IMR-90 (cell line): ENCODE measurements at regions not wholly inside any gene's neighbourhood (a gene's known extent, or its start where the extent isn't known, plus 50 kb on each side); places are given as distances from the start of the nearest gene placed in this dataset.

Experiments used
- ATAC-seq: fragments of 200-7000 bp; cut with Tn5 transposase; 2 replicates; pipeline ENCODE4 v1.9.1; 2020; ENCODE audit warnings: low read depth, mild to moderate bottlenecking, moderate library complexity
- BruUV-seq: library from RNA; stranded (reverse); fragments of 400-500 nt; replicated peaks from 2 replicates; lab custom pipeline; 2021; lab: Mats Ljungman, UMichigan
- CTCF ChIA-PET: fragments of 300-600 bp; formaldehyde crosslinking; extraction: SDS; loops from one replicate; lab custom pipeline; 2021; ENCODE audit warnings: antibody characterized with exemption; lab: Yijun Ruan, JAX
- POLR2A ChIA-PET: fragments of 300-600 bp; sonication (Branson Sonifier 250); formaldehyde crosslinking; loops from one replicate; lab custom pipeline; 2022; ENCODE audit warnings: antibody characterized with exemption; ENCODE audit not compliant: unreplicated experiment; lab: Charles Lee
- DNase-seq: peaks from one replicate; pipeline ENCODE4 v3.0.0; 2013
- H2AFZ ChIP-seq: replicated peaks from 2 replicates; pipeline ENCODE3; 2013; ENCODE audit warnings: low read length, mild to moderate bottlenecking; ENCODE audit not compliant: poor library complexity
- H2AK5ac ChIP-seq: 2 replicates; pipeline ENCODE4 v1.6.1; 2013; ENCODE audit warnings: low read depth, low read length, inconsistent platforms
- H2AK9ac ChIP-seq: replicated peaks from 2 replicates; pipeline ENCODE3; 2013; ENCODE audit warnings: mild to moderate bottlenecking, low read depth, low read length, moderate library complexity; ENCODE audit not compliant: poor library complexity
- H2BK120ac ChIP-seq: 2 replicates; pipeline ENCODE4 v1.6.1; 2013; ENCODE audit warnings: low read depth, low read length, inconsistent platforms
- H2BK15ac ChIP-seq: 3 replicates; pipeline ENCODE4 v1.6.1; 2013; ENCODE audit warnings: low read depth, low read length, inconsistent platforms
- H2BK20ac ChIP-seq: 2 replicates; pipeline ENCODE4 v1.6.1; 2013; ENCODE audit warnings: low read depth, mild to moderate bottlenecking, inconsistent platforms, low read length, moderate library complexity
- H2BK5ac ChIP-seq: 2 replicates; pipeline ENCODE4 v1.6.1; 2013; ENCODE audit warnings: mild to moderate bottlenecking, low read depth, low read length, inconsistent platforms; ENCODE audit not compliant: poor library complexity, severe bottlenecking
- H3K14ac ChIP-seq: replicated peaks from 2 replicates; pipeline ENCODE4 v1.6.1; 2013; ENCODE audit warnings: low read depth, low read length, inconsistent platforms
- H3K18ac ChIP-seq: 2 replicates; pipeline ENCODE4 v1.6.1; 2013; ENCODE audit warnings: low read depth, low read length, control low read depth
- H3K23ac ChIP-seq: 2 replicates; pipeline ENCODE4 v1.6.1; 2013; ENCODE audit warnings: low read depth, low read length, inconsistent platforms
- H3K27ac ChIP-seq: 2 replicates; pipeline ENCODE4 v1.5.1; 2013; ENCODE audit warnings: mild to moderate bottlenecking, control low read depth, low read length; ENCODE audit not compliant: insufficient read depth
- H3K27me3 ChIP-seq: 2 replicates; pipeline ENCODE4 v1.6.1; 2013; ENCODE audit warnings: low read length; ENCODE audit not compliant: control insufficient read depth, insufficient read depth
- H3K36me3 ChIP-seq: 2 replicates; pipeline ENCODE4 v1.6.1; 2013; ENCODE audit warnings: low read length, mixed read lengths; ENCODE audit not compliant: control insufficient read depth, insufficient read depth
- H3K4ac ChIP-seq: 2 replicates; pipeline ENCODE4 v1.6.1; 2013; ENCODE audit warnings: low read depth, low read length, inconsistent platforms
- H3K4me1 ChIP-seq: 2 replicates; pipeline ENCODE4 v1.6.1; 2013; ENCODE audit warnings: low read length, mixed read lengths; ENCODE audit not compliant: control insufficient read depth, insufficient read depth
- H3K4me2 ChIP-seq: 2 replicates; pipeline ENCODE4 v1.6.1; 2013; ENCODE audit warnings: low read depth, mild to moderate bottlenecking, control low read depth, low read length, moderate library complexity
- H3K4me3 ChIP-seq: 2 replicates; pipeline ENCODE4 v1.5.1; 2013; ENCODE audit warnings: low read depth, mild to moderate bottlenecking, control low read depth, low read length, moderate library complexity; ENCODE audit not compliant: insufficient read depth
- H3K56ac ChIP-seq: 2 replicates; pipeline ENCODE4 v1.6.1; 2013; ENCODE audit warnings: low read length, inconsistent platforms; ENCODE audit not compliant: insufficient read depth; ENCODE audit errors: extremely low read depth
- H3K79me1 ChIP-seq, 2 experiments: 2 replicates each; pipeline ENCODE4 v1.6.1; 2013; ENCODE audit warnings: low read length in 2 of 2, inconsistent platforms in 1 of 2, low read depth in 1 of 2
- H3K9ac ChIP-seq: 2 replicates; pipeline ENCODE4 v1.6.1; 2013; ENCODE audit warnings: low read depth, low read length, control low read depth
- H3K9me1 ChIP-seq: 2 replicates; pipeline ENCODE4 v1.6.1; 2013; ENCODE audit warnings: low read length, inconsistent platforms; ENCODE audit not compliant: insufficient read depth
- H3K9me3 ChIP-seq: 2 replicates; pipeline ENCODE4 v1.6.1; 2013; ENCODE audit warnings: low read length; ENCODE audit not compliant: control insufficient read depth, insufficient read depth
- H4K20me1 ChIP-seq: 2 replicates; pipeline ENCODE4 v1.6.1; 2013; ENCODE audit warnings: low read length, inconsistent platforms; ENCODE audit not compliant: insufficient read depth
- H4K5ac ChIP-seq: 2 replicates; pipeline ENCODE4 v1.6.1; 2013; ENCODE audit warnings: mild to moderate bottlenecking, low read depth, low read length, control low read depth
- H4K8ac ChIP-seq, 2 experiments: 2 replicates each; pipeline ENCODE4 v1.6.1; 2013; ENCODE audit warnings: low read depth in 2 of 2, low read length in 2 of 2, control low read depth in 1 of 2, inconsistent platforms in 1 of 2
- H4K91ac ChIP-seq: 2 replicates; pipeline ENCODE4 v1.6.1; 2013; ENCODE audit warnings: low read depth, low read length, inconsistent platforms; ENCODE audit not compliant: insufficient read depth
- BHLHE40 ChIP-seq: fragments of 150-350 bp; IDR thresholded peaks from 2 replicates; pipeline ENCODE4 v1.6.1; 2016; ENCODE audit warnings: mild to moderate bottlenecking, low read depth, low read length
- FOS ChIP-seq: fragments of 150-350 bp; IDR thresholded peaks from 2 replicates; pipeline ENCODE4 v1.6.1; 2016; ENCODE audit warnings: low read depth, low read length
- MAFK ChIP-seq: IDR thresholded peaks from 2 replicates; pipeline ENCODE4 v1.6.1; 2012; ENCODE audit warnings: low read depth, low read length, improper control_type of control experiment
- MAZ ChIP-seq: IDR thresholded peaks from 2 replicates; pipeline ENCODE4 v1.6.1; 2012; ENCODE audit warnings: low read depth, mild to moderate bottlenecking, low read length, improper control_type of control experiment, moderate library complexity, borderline replicate concordance
- MXI1 ChIP-seq: IDR thresholded peaks from 2 replicates; pipeline ENCODE4 v1.6.1; 2012; ENCODE audit warnings: low read depth, mild to moderate bottlenecking, low read length, moderate library complexity, borderline replicate concordance
- NFE2L2 ChIP-seq: fragments of 150-350 bp; IDR thresholded peaks from 2 replicates; pipeline ENCODE4 v1.6.1; 2016; ENCODE audit warnings: low read depth, mild to moderate bottlenecking, low read length
- POLR2A ChIP-seq: IDR thresholded peaks from 2 replicates; pipeline ENCODE4 v1.6.1; 2012; ENCODE audit warnings: mild to moderate bottlenecking, low read depth, low read length
- RCOR1 ChIP-seq: IDR thresholded peaks from 2 replicates; pipeline ENCODE4 v1.6.1; 2012; ENCODE audit warnings: mild to moderate bottlenecking, low read length, improper control_type of control experiment; ENCODE audit not compliant: insufficient replicate concordance
- RFX5 ChIP-seq: IDR thresholded peaks from 2 replicates; pipeline ENCODE4 v1.8.0; 2012; ENCODE audit warnings: low read depth, mild to moderate bottlenecking, low read length, moderate library complexity
- SMC3 ChIP-seq: fragments of 150-350 bp; IDR thresholded peaks from 2 replicates; pipeline ENCODE4 v1.6.1; 2016; ENCODE audit warnings: low read depth, mild to moderate bottlenecking, antibody characterized with exemption, low read length, moderate library complexity
- WGBS, 2 experiments: methylation state at CpG; one replicate each; pipeline versions ENCODE4 v1.1.5 to v1.1.7; 2013; ENCODE audit warnings: missing lambda C conversion rate in 2 of 2; ENCODE audit not compliant: insufficient read length in 1 of 2; ENCODE audit errors: extremely low coverage in 2 of 2; 5-methylcytosine and 5-hydroxymethylcytosine counted together
- dilution Hi-C: fragments of 300-500 bp; cut with HindIII; formaldehyde crosslinking; loops from one replicate; pipeline ENCODE4 v1.14.3; 2018; ENCODE audit warnings: low sequenced_read_pairs; ENCODE audit not compliant: unreplicated experiment
- in situ Hi-C: fragments of 300-500 bp; cut with MboI; formaldehyde crosslinking; loops from 3 replicates; pipeline ENCODE4 v1.14.3; 2019; ENCODE audit warnings: low sequenced_read_pairs, inconsistent platforms, mixed read lengths
- intact Hi-C: fragments of 100-400 bp; cut with micrococcal nuclease; formaldehyde crosslinking; loops from 2 replicates; pipeline ENCODE4 v1.10.0; 2022
- TF ChIP-seq, protein P1 (sequence below): conservative IDR thresholded peaks from 2 replicates; pipeline ENCODE4 v1.5.1; 2012; ENCODE audit warnings: mild to moderate bottlenecking, low read depth, low read length, improper control_type of control experiment
- TF ChIP-seq, protein P2 (sequence below): fragments of 150-350 bp; IDR thresholded peaks from 2 replicates; pipeline ENCODE4 v1.6.1; 2017; ENCODE audit warnings: mild to moderate bottlenecking, antibody characterized with exemption, low read length, low read depth

DNA sequence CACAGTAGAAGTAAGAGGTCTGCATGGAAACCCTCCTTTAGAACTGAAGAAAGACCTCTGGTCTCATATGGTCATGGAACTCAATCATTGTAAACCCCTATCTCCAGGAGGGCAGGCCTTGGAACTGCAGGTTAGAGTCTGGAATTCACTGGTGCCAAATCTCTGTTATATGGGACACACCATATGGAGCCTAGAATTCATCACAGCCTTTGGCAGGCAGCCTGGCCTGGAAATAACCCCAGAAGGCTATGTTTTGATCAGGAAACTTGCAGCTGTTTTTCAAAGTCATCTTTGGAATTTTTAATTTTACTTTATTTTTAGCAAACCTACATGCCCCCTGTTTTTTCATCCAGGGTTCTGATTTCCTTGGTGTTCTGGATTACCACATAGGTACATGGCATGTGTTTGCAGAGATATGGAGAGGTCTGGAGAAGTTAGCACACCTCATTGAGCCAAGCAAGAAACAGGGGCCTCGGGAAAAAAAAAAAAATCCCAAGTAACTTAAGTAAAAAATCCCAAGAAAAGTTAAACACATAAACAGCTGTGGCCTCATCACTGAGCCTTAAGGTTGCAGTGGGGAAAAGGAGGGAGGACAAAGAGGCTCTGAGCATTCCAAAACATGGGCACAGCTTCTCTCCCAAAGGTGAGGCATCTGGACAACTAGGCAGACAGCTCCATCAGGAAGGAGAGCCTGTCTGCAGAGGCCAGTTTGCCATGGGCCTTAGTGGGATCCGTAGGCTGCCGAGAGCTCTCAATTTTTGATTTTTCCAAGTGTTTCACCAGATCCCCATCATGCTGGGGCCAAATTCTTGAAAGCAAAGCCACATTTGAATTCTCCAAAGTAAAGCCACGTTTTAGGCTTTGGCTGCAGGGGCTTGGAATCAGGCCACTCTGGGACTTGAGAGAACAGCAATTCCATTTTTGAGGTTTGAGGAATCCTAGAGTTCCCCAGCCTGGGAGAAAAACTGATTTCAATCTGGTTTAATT lies 339.6 kb upstream of the TBX3 start:
- Histone ChIP-seq H3K36me3 (no peaks in the 10 kb centered on the region), H2AK9ac (no peak overlapping the region), H2BK120ac (0 out of 2 replicates have a peak overlapping the region, but pooled peaks have one; percentile 10), H4K91ac (no peak overlapping the region), H3K27me3 (no peaks in the 10 kb centered on the region), H3K4me1 (peaks cover 4% of the 10 kb centered on the region), H3K27ac (peak overlapping the region; percentile 27; the same call in 1 of the 2 replicates), H4K5ac (no peak overlapping the region), H2BK15ac (no peak overlapping the region), H3K23ac (no peak overlapping the region), H2BK5ac (no peak overlapping the region), H2AFZ (no peak overlapping the region), H3K79me1 (no peaks in the 10 kb centered on the region), H4K8ac (no peak overlapping the region; a peak in 1 of 4 replicates), H3K9me3 (peaks cover 5% of the 10 kb centered on the region), H3K9me1 (no peaks in the 10 kb centered on the region), H3K4me2 (no peak overlapping the region; the same call in 1 of the 2 replicates), H3K14ac (no peak overlapping the region), H3K9ac (no peak overlapping the region), H3K18ac (peak overlapping the region; percentile 1; the same call in 1 of the 2 replicates), H2BK20ac (no peak overlapping the region), H3K56ac (no peak overlapping the region), H2AK5ac (no peak overlapping the region), H3K4ac (no peak overlapping the region), H4K20me1 (no peaks in the 10 kb centered on the region), H3K4me3 (no peak overlapping the region)
- no CpG with 5 or more reads among the region's 4 CpGs for WGBS, 2 experiments
- no TSS peak for BruUV-seq
- ChIA-PET POLR2A (interaction anchor here (0.6 kb wide), 1 partner anchor 373 kb away, joined by 3 read pairs; no protein-coding TSS in a partner anchor), CTCF (no interaction called here)
- ATAC-seq (peak; percentile 75), DNase-seq (peak; percentile 60)
- TF ChIP-seq NFE2L2 (no peak), MAZ (no peak), MXI1 (no peak), BHLHE40 (no peak), FOS (no peak), SMC3 (no peak), RFX5 (no peak), RCOR1 (no peak), MAFK (no peak), POLR2A (no peak)
- TF ChIP-seq, protein P1, sequence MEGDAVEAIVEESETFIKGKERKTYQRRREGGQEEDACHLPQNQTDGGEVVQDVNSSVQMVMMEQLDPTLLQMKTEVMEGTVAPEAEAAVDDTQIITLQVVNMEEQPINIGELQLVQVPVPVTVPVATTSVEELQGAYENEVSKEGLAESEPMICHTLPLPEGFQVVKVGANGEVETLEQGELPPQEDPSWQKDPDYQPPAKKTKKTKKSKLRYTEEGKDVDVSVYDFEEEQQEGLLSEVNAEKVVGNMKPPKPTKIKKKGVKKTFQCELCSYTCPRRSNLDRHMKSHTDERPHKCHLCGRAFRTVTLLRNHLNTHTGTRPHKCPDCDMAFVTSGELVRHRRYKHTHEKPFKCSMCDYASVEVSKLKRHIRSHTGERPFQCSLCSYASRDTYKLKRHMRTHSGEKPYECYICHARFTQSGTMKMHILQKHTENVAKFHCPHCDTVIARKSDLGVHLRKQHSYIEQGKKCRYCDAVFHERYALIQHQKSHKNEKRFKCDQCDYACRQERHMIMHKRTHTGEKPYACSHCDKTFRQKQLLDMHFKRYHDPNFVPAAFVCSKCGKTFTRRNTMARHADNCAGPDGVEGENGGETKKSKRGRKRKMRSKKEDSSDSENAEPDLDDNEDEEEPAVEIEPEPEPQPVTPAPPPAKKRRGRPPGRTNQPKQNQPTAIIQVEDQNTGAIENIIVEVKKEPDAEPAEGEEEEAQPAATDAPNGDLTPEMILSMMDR, result no peak
- TF ChIP-seq, protein P2, sequence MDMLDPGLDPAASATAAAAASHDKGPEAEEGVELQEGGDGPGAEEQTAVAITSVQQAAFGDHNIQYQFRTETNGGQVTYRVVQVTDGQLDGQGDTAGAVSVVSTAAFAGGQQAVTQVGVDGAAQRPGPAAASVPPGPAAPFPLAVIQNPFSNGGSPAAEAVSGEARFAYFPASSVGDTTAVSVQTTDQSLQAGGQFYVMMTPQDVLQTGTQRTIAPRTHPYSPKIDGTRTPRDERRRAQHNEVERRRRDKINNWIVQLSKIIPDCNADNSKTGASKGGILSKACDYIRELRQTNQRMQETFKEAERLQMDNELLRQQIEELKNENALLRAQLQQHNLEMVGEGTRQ, result no peak
- dilution Hi-C loops (no loop called here), in situ Hi-C loops (no loop called here), intact Hi-C loops (no loop called here)
